NCI-H128 (cell line): ENCODE measurements at regions not wholly inside any gene's neighbourhood (a gene's known extent, or its start where the extent isn't known, plus 50 kb on each side); places are given as distances from the start of the nearest gene placed in this dataset.

ENCODE experiments used
- DNase-seq: peaks from one replicate; lab custom pipeline; 2025; ENCODE audit not compliant: unreplicated experiment; lab: John Stamatoyannopoulos, UW

DNA sequence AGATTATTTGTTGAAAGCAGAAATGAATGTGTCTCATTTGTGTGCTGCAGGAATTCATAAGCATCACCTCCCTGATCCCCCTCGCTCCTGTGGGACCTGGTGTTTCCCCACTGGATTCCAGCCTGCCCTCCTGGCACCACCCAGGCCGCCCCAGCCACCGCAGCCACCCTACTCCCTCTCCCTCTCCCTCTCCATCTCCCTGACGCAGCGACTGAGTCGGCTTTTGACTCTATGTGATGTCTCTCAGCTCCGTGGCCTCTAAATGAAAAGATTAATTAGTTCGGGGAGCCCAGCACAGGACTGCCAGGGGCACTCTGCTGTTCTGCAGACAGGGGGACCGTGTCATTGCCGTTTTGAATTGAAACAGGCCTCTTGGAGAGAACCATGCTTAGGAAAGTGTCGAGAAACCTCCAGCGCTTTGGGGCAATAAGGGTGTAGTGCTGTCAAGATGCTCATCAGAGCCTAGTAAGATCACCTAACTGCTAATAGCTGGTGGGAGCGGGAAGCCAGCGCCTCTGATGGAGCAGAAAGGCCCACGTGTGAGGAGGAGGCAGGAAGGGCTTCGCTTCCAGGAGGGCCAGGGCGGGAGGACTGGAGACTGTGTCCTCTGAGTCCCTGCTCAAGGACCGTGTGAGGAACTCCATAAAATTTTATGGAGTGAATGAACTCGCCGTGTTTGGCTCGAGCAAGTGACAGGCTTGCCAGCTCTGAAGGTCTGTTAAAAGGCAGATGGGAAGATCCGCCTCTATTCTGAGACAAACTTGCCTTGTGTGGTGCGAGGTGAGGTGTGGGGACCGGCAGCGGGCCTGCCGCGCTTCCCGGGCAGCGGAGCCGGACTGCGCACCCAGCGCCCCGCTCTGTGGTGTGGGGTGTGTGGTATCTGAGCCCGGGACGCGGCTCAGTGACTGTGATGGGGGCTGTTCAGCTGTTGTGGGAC lies 157.4 kb upstream of the C14orf180 start:
- DNase-seq = no peak

GRCh38 chr14:104422837-104423681 lies 156.5 kb upstream of the C14orf180 start:
- DNase-seq = no peak

DNA sequence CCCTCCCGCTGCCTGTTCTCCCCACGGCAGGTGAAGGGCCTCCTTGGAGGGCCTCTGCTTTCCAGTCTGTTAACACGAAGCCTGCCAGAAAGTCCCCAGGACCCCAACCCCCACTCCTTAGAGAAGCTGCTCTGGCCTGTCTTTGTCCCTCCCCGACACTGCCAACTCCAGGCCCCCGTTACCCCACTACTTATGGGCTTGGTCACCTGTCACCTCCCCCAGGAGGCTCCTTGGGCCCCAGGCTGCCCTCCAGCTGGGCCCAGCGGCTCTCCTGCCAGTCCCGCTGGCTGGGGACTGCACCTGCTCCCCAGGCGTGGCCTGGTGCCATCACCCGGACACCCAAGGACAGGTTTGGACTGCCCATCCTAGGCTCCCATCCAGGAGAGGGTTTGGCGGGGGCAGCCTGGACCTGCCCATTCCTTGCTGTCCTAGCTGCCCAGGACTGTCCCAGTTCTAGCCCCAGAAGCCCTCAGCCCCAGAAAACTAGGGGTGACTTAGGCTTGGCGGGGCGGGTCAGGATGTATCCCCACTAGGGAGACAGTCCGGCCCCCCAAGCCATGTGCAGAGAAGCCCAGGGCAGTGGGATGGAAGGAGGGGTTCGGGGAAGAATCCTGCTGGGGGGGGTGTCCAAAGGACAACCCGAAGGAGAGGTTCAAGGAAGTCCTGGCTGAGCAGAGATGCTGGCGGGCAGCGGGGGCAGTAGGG lies 155.7 kb upstream of the C14orf180 start:
- DNase-seq = no peak

DNA sequence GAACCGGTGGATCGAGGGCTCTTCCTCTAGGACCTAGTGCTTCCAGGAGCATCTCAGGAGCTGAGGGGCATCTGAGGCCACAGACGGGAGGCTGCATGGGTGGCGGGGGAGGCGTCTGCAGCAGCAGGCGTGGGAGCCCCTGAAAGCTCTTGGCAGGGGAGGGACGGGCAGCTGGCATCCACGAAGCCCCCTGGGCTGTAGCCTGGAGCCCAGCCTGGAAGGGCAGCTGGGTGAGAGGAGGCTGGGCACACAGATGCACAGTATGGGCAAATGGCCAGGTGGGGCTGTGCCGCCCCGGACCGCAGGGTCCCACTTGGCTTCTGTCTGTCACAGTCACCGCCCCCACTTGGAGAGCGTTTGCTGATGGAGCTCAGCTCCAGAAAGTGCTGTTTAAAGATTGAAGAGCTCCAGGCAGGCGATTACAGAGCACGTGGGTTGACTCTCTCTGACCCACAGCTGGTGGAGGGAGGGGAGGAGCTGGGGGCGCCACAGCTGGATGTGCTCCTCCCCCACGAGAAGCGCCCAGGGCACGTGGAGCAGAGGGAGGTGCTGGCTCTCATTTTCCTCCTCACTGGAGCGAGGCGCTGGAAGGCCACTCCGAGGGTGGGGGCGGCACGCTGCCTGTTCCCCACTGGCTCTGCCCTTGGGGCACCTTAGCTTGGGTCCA lies 155.0 kb upstream of the C14orf180 start:
- peak; percentile 90 for DNase-seq

DNA sequence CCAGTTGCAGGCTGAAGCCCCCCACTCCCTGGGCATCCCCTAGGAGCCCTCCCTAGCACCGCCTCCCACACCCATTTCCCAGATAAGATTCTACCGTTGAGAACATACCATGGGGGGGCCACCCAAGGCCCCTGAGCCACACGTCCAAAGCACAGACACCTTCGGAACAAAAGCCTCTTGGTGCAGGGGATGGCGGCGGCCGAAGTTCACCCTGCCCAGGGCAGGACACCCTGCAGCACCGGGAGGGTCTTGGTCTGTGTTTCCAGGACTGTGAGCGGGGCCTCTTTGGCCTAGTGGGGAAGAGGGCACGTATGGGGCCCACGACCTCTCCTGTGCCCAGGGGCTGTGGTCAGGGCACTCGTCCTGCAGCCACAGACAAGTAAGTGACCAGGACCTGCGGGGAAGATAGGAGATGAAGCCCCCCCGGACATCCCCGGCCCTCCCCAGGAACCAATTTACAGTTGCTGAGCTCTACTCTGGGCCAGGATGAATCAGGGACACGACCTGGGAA lies 154.3 kb upstream of the C14orf180 start:
- DNase-seq = no peak

DNA sequence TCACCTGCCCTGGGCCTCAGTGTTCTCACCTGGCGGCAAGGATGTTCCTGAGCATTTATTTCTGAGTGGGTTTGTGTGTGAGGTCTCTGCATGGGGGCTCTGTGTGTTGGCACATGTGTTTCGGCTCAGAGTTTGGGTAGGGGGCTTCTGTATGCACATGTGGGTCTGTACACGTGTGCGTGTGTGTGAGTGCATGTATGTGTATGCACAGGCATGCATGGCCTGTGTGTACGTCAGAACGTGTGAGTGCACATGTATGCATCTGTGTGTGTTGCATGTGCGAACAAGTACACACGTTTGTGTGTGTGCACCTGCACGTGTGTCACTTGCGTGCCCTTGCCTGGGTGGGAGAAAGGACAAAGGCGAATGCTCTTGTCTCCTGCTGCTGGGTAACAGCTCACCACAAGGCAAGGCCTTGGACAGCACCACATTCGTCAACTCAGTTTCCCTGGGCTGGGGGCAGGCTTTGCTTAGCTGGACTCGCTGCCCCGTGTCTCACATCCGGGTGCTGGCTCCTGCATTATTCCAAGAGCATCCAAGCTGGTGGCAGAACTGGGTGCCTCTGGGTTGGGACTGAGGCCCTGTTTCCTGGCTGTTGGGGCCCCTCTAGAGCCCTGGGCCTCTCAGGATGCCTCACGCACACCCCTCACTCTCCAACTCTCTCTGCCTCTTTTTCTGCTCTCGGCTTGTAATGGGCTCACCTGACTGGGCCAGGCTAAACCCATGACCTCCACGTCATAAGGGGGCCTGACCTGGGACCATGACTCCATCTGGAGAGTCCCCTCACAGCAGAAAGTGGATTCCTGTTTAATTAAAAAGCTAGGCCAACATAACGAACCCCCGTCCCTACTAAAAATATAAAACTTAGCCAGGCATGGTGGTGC lies 153.6 kb upstream of the C14orf180 start:
- DNase-seq = no peak

GRCh38 chr14:104427131-104427851 lies 152.3 kb upstream of the C14orf180 start:
- no peak for DNase-seq

- no peak for DNase-seq
Observed at GRCh38 chr14:104428333-104428851, 151.2 kb upstream of the C14orf180 start.

DNA sequence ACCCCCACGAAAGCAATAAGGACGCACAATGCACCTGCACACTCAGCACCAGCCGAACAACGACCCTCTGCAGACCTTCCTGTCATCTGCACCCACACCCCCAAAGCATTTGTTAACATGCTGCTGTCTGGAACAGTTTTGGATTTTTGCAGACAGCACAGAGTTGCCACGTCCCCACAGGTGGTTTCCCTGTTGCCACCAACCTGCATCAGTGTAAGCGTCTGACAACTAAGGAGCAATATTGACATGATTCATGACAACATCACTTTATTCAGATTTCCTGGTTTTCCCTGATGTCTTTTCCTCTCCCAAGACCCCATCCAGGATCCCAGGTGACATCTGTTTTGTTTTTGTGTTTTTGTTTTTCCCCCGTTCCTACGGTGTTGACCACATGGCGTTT lies 150.7 kb upstream of the C14orf180 start:
- DNase-seq = no peak

- no peak for DNase-seq
Observed at GRCh38 chr14:104429291-104429861, 150.2 kb upstream of the C14orf180 start.

GRCh38 chr14:104431351-104431928 lies 148.1 kb upstream of the C14orf180 start:
- DNase-seq = no peak

DNA sequence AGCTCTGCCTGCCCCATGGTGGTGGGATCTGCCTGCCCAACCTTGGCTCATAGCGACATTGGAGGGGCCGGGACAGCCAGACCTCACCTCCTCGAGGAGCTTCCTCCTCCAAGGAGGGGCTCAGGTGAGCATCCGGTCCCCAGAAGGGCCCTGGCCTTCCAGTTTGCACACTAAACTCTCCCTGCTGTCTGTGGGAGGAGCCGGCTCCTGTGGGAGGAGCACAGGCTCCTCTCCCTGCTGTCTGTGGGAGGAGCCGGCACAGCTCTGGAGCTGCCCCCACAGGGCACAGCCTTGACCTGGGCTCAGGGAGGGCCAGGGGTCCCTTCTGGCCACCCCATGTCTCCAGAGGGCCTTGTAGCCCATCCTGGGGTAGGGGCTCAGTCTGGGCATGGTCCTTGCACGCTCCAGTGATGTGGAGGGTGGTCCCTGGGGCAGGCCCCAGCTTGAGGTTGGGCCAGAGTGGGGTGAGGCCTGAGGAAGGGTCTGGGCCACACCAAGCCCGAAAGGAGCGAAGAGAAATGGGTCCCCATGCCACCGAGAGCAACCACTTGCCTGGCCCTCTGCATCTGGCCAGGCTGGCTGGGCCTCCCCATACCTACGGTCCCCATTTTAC lies 147.5 kb upstream of the C14orf180 start:
- DNase-seq = no peak

GRCh38 chr14:104432611-104433231 lies 146.8 kb upstream of the C14orf180 start:
- no peak for DNase-seq

GRCh38 chr14:104433401-104434213 lies 146.0 kb upstream of the C14orf180 start:
- DNase-seq = no peak

DNA sequence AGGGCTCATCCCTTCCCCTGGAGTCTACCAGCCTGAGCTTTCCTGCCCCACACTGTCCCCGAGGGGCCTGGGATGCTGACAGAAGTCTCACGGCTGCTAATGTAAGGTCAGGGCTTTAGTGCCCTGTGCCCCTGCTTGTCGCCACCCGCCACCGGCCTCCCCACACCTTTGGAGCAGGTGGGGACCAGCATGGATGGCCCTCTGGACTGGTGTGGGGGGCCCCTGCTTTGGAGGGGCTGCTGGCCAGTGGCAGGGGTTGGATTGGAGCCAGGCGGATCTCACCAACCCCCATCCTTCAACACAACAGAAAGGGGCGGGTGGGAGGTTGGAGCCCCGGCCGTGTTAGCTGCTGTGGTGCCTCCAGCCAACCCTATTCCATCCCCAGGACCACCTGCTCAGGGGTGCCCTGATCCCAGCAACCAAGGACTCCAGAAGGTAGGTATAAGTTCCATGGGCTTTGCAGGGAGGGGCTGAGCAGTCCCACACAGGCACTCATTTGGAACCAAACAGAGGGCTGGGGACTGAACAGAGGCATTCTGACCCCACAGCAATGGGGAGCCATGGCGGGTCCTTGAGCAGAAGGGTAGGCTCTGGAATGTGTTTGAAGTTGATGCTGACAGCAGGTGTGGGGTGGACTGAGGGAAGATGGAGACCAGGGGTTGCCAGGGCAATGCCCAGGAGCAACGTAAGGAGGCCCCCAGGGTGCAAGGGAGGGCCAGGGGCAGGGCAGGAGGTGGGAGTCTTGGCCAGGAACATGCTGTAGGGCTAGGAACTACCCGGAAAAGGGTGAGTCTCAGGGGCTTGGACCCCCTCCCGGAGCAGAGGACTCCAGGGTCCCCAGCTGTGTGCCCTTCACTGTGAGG lies 145.1 kb upstream of the C14orf180 start:
- no peak for DNase-seq
